HG03025 (cell line): ENCODE measurements at regions not wholly inside any gene's neighbourhood (a gene's known extent, or its start where the extent isn't known, plus 50 kb on each side); places are given as distances from the start of the nearest gene placed in this dataset.
"Not testable (repeated sequence)": the region's sequence is repeated elsewhere in the genome, so short reads cannot be mapped to it uniquely, and the experiment has no call there.

Source experiments
- ATAC-seq: cut with Tn5 transposase; IDR thresholded peaks from one replicate; pipeline ENCODE4 v1.9.1; 2021; ENCODE audit warnings: mild to moderate bottlenecking, moderate library complexity; ENCODE audit not compliant: unreplicated experiment, low FRiP score

DNA sequence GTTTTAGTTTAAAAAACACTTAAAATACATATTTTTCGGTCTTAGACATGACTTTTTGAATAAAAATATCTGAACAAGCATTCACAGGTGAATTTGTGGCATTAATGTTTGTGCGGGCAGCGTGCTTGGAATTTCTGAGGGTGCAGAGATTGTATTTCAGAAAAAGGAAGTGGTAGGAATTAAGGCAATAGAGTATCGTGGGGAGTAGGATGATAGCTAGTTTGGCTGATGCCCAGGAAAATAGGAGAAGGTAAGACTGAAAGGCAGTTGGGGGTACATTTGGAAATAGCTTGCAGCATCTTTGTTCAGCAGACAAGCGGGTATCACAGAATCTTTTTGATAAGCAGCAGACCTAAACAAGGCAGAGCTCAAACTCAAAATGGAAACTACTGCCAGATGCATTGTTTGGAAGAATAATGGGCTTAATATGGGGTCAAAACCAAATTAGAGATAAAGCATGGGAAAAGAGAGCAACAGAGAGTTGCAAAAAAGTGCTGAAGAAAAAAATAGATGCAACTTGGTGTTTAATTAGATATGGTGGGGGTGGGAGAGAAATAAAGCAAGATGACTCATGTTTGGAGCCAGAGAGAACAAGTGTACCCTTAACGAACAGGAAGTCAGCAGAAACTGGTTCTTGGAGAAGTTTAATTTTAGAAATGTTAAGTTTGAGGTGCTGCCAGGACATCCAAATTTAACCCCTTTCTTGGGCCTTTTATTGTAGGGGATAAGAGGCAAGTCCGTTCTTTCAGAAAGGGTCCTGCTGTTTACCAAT is 85.7 kb upstream of the ARRDC3 start:
- no peak for ATAC-seq

DNA sequence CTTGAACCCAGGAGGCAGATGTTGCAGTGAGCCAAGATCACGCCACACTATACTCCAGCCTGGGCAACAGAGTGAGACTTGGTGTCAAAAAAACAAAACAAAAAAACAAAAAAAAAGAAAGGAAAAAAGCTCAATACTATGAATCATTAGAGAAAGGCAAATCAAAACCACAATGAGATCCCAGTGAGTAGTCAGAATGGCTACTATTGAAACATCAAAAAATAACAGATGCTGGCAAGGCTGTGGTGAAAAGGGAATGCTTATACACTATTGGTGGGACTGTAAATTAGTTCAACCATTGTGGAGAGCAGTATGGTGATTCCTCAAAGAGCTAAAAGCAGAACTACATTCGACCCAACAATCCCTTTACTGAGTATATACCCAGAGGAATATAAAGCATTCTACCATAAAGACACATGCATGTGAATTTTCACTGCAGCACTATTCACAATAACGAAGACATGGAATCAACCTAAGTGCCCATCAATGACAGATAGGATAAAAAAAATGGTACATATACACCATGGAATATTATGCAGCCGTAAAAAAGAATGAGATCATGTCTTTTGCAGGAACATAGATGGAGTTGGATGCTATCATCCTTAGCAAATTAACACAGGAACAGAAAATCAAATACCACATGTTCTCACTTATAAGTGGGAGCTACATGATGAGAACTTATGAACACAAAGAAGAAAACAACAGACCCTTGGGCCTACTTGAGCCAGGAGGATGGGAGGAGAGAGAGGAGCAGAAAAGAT is 81.9 kb upstream of the ARRDC3 start:
- ATAC-seq = no peak

GRCh38 chr5:91457681-91458058 is 74.6 kb upstream of the ARRDC3 start:
- ATAC-seq = no peak

DNA sequence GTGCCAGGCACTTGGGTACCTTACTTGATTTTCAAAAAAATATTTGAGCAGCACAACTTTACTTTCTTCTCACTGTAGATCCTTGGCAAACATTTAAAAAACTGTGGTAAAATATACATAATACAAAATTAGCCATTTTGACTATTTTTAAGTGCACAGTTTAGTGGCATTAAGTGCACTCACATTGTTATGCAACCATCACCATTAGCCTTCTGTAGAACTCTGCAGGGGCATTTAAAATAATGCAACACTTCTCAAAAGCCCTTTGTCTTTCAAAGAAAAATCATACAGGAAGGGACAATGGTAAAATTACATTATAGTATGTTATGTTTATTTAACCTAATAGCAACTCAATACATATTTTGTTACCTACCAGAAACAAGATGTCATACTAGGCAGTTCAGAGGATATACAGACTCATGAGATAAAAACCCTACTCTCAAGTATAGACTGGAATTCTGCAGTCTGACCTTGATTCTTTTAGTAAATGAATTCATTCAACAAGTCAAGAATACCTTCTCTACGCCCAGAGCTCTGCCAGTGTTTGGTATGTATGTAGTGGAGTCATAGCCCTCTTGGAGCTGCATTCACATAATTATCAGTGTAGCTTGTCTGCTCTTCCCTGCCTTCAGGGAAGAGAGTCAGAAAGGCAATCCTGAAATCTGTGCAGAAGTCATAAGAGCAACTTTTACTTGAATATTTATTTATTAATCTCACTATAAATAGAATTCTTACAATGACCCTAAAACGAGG is 74.0 kb upstream of the ARRDC3 start:
- no peak for ATAC-seq

- ATAC-seq = no peak
Observed at GRCh38 chr5:91449083-91449482, 66.0 kb upstream of the ARRDC3 start.

GRCh38 chr5:91448079-91448478 is 65.0 kb upstream of the ARRDC3 start:
- not testable (repeated sequence) for ATAC-seq

- ATAC-seq = not testable (repeated sequence)
Observed at GRCh38 chr5:91446880-91447279, 63.8 kb upstream of the ARRDC3 start.

DNA sequence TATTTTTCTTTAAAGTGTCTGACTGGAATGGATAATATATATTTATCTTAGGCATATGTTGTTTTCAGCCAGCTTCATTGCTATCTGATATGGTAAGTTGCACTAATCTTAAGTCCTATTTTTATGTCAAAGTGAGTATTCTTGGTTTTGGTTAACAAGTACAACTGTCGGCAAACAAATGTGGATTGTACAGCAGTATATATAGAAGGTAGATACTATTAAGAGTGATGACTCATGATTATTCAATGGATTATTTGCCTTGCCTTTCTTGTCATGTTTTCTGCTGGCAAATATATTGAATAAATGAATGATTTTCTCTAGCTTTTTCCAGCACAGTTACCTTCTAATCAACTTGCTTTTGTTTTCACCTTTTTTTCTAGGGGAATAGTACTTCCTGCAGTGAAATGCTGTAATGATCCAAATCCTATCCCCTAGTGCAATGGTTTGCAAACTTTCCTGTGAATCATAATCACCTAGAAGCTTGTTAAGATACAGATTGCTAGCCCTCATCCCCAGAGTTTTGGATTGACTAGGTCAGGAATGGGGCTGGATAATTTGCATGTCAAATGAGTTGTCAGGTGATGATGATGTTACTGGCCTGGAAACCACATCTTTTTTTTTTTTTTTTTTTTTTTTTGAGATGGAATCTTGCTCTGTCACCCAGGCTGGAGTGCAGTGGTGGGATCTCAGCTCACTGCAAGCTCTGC is 60.8 kb upstream of the ARRDC3 start:
- ATAC-seq = no peak

DNA sequence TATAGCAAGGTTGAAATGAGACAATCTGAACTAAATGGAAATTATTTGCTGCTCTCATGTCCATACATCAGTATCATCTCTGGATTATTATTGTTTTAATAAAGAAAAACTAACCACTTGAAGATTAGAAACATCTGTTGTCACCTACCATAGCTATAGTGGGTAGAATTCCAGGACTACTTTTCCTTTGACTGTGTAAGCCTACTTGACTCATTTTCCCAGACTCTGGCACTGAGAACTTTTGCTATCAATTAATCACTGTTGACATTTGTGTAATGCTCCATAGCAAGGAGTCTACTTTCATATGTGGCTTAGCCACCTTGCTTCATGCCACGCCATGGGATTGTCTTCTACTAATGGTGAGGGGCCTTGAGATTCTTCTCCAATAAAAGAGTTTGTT is 59.9 kb upstream of the ARRDC3 start:
- ATAC-seq = no peak

- ATAC-seq = no peak
Observed at GRCh38 chr5:91441082-91441481, 58.0 kb upstream of the ARRDC3 start.

DNA sequence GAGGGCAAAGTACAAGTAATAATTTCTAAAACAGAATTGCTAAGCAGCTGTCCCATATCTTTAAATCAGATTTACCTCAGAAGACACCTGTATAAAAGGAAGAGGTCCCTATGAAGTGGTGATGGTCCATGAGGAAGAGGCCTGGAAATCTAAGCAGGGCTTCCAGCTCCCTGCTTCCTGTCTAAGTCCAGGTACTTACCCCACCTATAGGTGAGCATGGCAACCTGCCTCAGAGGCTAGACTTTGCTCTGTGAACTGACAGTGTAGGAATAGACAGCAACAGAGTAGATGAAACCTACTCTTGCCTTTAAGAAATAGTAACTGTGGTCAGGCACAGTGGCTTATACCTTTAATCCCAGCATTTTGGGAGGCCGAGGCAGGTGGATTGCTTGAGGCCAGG is 55.8 kb upstream of the ARRDC3 start:
- ATAC-seq = no peak

DNA sequence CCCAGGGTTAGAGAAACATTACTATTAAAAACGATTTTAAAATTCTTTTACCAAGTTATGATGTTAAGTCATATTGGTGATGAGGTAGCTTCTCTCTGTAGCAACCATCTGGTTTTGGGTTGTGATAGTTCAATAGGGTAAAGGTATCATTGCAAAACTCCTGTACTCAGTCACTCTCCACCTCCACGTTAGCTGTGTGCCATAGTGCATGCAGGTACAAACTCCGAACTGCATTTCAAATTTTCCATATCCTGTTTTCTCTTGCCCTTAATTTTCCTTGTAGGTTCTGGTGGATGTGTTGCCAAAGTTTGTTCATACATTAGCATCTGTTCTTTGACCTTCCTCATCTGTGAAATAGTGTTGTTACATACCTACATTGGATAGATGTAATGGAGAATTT is 53.1 kb upstream of the ARRDC3 start:
- no peak for ATAC-seq

DNA sequence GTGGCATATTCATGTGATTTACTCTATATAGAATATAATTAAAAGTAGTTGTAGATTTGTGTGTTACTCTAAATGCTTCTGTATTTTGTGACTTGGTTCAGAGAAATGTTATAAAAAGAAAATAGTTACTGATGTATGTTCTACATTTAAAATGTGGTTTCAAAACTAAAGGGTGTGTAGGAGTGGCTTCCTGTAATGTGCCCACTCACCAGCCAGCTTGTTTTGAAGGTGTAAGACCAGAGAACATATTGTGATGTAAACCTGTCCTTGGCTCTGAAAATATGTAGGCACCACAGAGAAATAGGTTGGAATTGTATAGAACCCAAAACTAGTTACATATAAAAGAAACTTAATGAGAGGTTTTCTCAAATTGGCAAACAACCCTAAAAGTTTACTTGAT is 51.2 kb upstream of the ARRDC3 start:
- peak; percentile 81 for ATAC-seq

DNA sequence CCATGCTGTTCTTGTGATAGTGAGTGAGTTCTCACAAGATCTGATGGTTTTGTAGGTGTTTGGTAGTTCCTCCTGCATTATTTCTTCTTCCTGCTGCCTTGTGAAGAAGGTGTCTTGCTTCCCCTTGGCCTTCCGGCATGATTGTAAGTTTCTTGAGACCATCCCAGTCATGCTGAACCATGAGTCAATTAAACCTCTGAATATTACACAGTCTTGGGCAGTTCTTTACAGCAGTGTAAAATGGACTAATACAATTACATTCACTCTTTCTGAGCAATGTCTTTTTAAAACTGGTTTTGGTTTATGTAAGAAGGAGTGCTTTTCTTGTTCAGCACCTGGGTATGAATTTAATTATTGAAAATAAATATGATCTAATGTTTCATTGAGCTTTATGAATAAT is 50.7 kb upstream of the ARRDC3 start:
- ATAC-seq = no peak
